ENCODE measurements at regions not wholly inside any gene's neighbourhood (a gene's known extent, or its start where the extent isn't known, plus 50 kb on each side); places are given as distances from the start of the nearest gene placed in this dataset.

- DNase-seq (ENCODE audit: low spot score) = peak; percentile 15
Measured at GRCh38 chr3:117616227-117616626, 906.6 kb downstream of the TUSC7 start.

- no peak for DNase-seq (ENCODE audit: low spot score)
Measured at GRCh38 chr3:117617906-117618305, 908.3 kb downstream of the TUSC7 start.

- no peak for DNase-seq (ENCODE audit: low spot score)
Measured at GRCh38 chr3:117618462-117618861, 908.9 kb downstream of the TUSC7 start.

GRCh38 chr3:117619805-117620204 is 910.2 kb downstream of the TUSC7 start:
- no peak for DNase-seq (ENCODE audit: low spot score)

- peak; percentile 74 for DNase-seq (ENCODE audit: low spot score)
Measured at GRCh38 chr3:117622171-117622841, 912.7 kb downstream of the TUSC7 start.

GRCh38 chr3:117624424-117624823 is 914.8 kb downstream of the TUSC7 start:
- no peak for DNase-seq (ENCODE audit: low spot score)

- DNase-seq (ENCODE audit: low spot score) = no peak
Measured at GRCh38 chr3:117625174-117625573, 915.6 kb downstream of the TUSC7 start.

- DNase-seq (ENCODE audit: low spot score) = no peak
Measured at GRCh38 chr3:117626577-117626976, 917.0 kb downstream of the TUSC7 start.

- peak; percentile 39 for DNase-seq (ENCODE audit: low spot score)
Measured at GRCh38 chr3:117628823-117629291, 919.3 kb downstream of the TUSC7 start.

GRCh38 chr3:117629505-117629904 is 919.9 kb downstream of the TUSC7 start:
- DNase-seq (ENCODE audit: low spot score) = no peak

- no peak for DNase-seq (ENCODE audit: low spot score)
Measured at GRCh38 chr3:117630469-117630868, 920.9 kb downstream of the TUSC7 start.

GRCh38 chr3:117630885-117631284 is 921.3 kb downstream of the TUSC7 start:
- DNase-seq (ENCODE audit: low spot score) = no peak

GRCh38 chr3:117631781-117632180 is 922.2 kb downstream of the TUSC7 start:
- no peak for DNase-seq (ENCODE audit: low spot score)

- no peak for DNase-seq (ENCODE audit: low spot score)
Measured at GRCh38 chr3:117632191-117632590, 922.6 kb downstream of the TUSC7 start.

- no peak for DNase-seq (ENCODE audit: low spot score)
Measured at GRCh38 chr3:117633207-117633606, 923.6 kb downstream of the TUSC7 start.

- no peak for DNase-seq (ENCODE audit: low spot score)
Measured at GRCh38 chr3:117637666-117638065, 928.1 kb downstream of the TUSC7 start.

- no peak for DNase-seq (ENCODE audit: low spot score)
Measured at GRCh38 chr3:117644203-117644602, 934.6 kb downstream of the TUSC7 start.

GRCh38 chr3:117645561-117646242 is 936.1 kb downstream of the TUSC7 start:
- no peak for DNase-seq (ENCODE audit: low spot score)

- DNase-seq (ENCODE audit: low spot score) = no peak
Measured at GRCh38 chr3:117647435-117647834, 937.9 kb downstream of the TUSC7 start.

GRCh38 chr3:117651246-117651645 is 941.7 kb downstream of the TUSC7 start:
- DNase-seq (ENCODE audit: low spot score) = no peak

GRCh38 chr3:117656391-117656790 is 946.8 kb downstream of the TUSC7 start:
- no peak for DNase-seq (ENCODE audit: low spot score)

- DNase-seq (ENCODE audit: low spot score) = no peak
Measured at GRCh38 chr3:117657278-117657677, 947.7 kb downstream of the TUSC7 start.

- DNase-seq (ENCODE audit: low spot score) = peak; percentile 37
Measured at GRCh38 chr3:117660941-117661817, 951.6 kb downstream of the TUSC7 start.

Data from AG20443 (cell line).